HepG2 (cell line): ENCODE measurements at regions not wholly inside any gene's neighbourhood (a gene's known extent, or its start where the extent isn't known, plus 50 kb on each side); places are given as distances from the start of the nearest gene placed in this dataset.

ENCODE experiments used
- ATAC-seq: fragments of 200-7000 bp; cut with Tn5 transposase; 3 replicates; pipeline ENCODE4 v1.9.1; 2020; ENCODE audit warnings: mild to moderate bottlenecking, moderate library complexity
- BruUV-seq: library from RNA; stranded (reverse); fragments of 400-500 nt; replicated peaks from 2 replicates; lab custom pipeline; 2021; lab: Mats Ljungman, UMichigan
- CTCF ChIA-PET: fragments of 300-600 bp; formaldehyde crosslinking; extraction: SDS; loops from one replicate; lab custom pipeline; 2021; ENCODE audit warnings: low total read pairs, inconsistent platforms, low intra/inter-chr PET ratio; lab: Yijun Ruan, JAX
- POLR2A ChIA-PET: fragments of 350-600 bp; sonication (Branson Sonifier 250); formaldehyde crosslinking; loops from one replicate; lab custom pipeline; 2020; ENCODE audit warnings: antibody characterized with exemption, inconsistent platforms; lab: Yijun Ruan, JAX
- DNase-seq: peaks from one replicate; pipeline ENCODE4 v3.0.0-alpha.2; 2015; ENCODE audit warnings: low spot score
- FAIRE-seq: peaks from 3 replicates; lab custom pipeline; 2011; peaks lifted over from hg19 to GRCh38; lab: Jason Lieb, UNC
- H2AFZ ChIP-seq: one replicate; pipeline ENCODE4 v1.6.1; 2011; ENCODE audit warnings: low read length, inconsistent platforms
- H3K27ac ChIP-seq: fragments of 300-600 bp; 3 replicates; pipeline ENCODE4 v1.8.0; 2011; ENCODE audit warnings: mixed run types, mild to moderate bottlenecking, mixed read lengths, low read length, inconsistent platforms; ENCODE audit not compliant: insufficient read depth; ENCODE audit errors: extremely low read length
- H3K27me3 ChIP-seq, 2 experiments: fragments of 200-600 bp in 1 of 2; 2 replicates in 1 of 2; 3 replicates in 1 of 2; pipeline versions ENCODE4 v1.6.0 to v1.8.0; 2011; ENCODE audit warnings: low read length in 2 of 2, mild to moderate bottlenecking in 2 of 2, moderate library complexity in 2 of 2, inconsistent platforms in 1 of 2; ENCODE audit not compliant: insufficient read depth in 2 of 2, control insufficient read depth in 1 of 2
- H3K36me3 ChIP-seq, 2 experiments: fragments of 200-600 bp in 1 of 2; replicated peaks in 1 of 2; 2 replicates in 1 of 2; 3 replicates in 1 of 2; pipeline versions ENCODE4 v1.5.1 to v1.8.0; 2011; ENCODE audit warnings: low read length in 2 of 2, inconsistent platforms in 1 of 2; ENCODE audit not compliant: insufficient read depth in 2 of 2, control insufficient read depth in 1 of 2
- H3K4me1 ChIP-seq: 2 replicates; pipeline ENCODE4 v1.5.1; 2012; ENCODE audit warnings: low read length, inconsistent platforms; ENCODE audit not compliant: insufficient read depth
- H3K4me2 ChIP-seq: 2 replicates; pipeline ENCODE4 v1.6.0; 2011; ENCODE audit warnings: low read depth, low read length, inconsistent platforms
- H3K4me3 ChIP-seq, 3 experiments: fragments of 200-600 bp in 1 of 3; sonication (generic), shearing (Covaris generic) in 1 of 3; replicated peaks in 1 of 3; 2 replicates each; pipeline ENCODE4 v1.5.1; 2011 to 2016; ENCODE audit warnings: low read length in 3 of 3, inconsistent platforms in 2 of 3, low read depth in 2 of 3, mild to moderate bottlenecking in 2 of 3, control low read depth in 1 of 3, mixed read lengths in 1 of 3; ENCODE audit not compliant: insufficient read depth in 1 of 3
- H3K79me2 ChIP-seq: one replicate; pipeline ENCODE4 v1.6.1; 2011; ENCODE audit warnings: low read length, inconsistent platforms; ENCODE audit not compliant: insufficient read depth
- H3K9ac ChIP-seq: 2 replicates; pipeline ENCODE4 v1.6.0; 2011; ENCODE audit warnings: mild to moderate bottlenecking, low read depth, low read length, inconsistent platforms; ENCODE audit not compliant: insufficient read depth
- H3K9me3 ChIP-seq: 2 replicates; pipeline ENCODE4 v1.5.1; 2012; ENCODE audit warnings: mild to moderate bottlenecking, low read length
- H4K20me1 ChIP-seq: 2 replicates; pipeline ENCODE4 v1.6.0; 2011; ENCODE audit warnings: inconsistent platforms, mild to moderate bottlenecking, low read length, moderate library complexity; ENCODE audit not compliant: insufficient read depth
- CEBPB ChIP-seq: IDR thresholded peaks from 2 replicates; pipeline ENCODE4 v1.6.1; 2011; ENCODE audit warnings: low read depth, low read length, improper control_type of control experiment, borderline replicate concordance
- MAFF ChIP-seq: IDR thresholded peaks from 2 replicates; pipeline ENCODE4 v1.6.1; 2011; ENCODE audit warnings: low read depth, low read length, improper control_type of control experiment
- MAFK ChIP-seq, 2 experiments: IDR thresholded peaks in 1 of 2; conservative IDR thresholded peaks in 1 of 2; 2 replicates each; pipeline ENCODE4 v1.6.1; 2011; ENCODE audit warnings: improper control_type of control experiment in 2 of 2, low read length in 2 of 2
- ZFP90 ChIP-seq: sonication (generic); formaldehyde crosslinking; IDR thresholded peaks from 2 replicates; pipeline ENCODE4 v1.8.0; 2022; ENCODE audit warnings: missing genetic modification reagents, mild to moderate bottlenecking, inconsistent platforms, borderline replicate concordance
- ZNF124 ChIP-seq: sonication (generic); formaldehyde crosslinking; IDR thresholded peaks from 2 replicates; pipeline ENCODE4 v1.4.0; 2020; ENCODE audit warnings: missing genetic modification reagents
- WGBS: methylation state at CpG from one replicate; pipeline ENCODE4 v1.1.6; 2017; ENCODE audit warnings: low lambda C conversion rate; 5-methylcytosine and 5-hydroxymethylcytosine counted together
- in situ Hi-C: cut with HindIII; loops from 2 replicates; pipeline ENCODE4 v1.10.0; 2017; ENCODE audit warnings: low pct_unique_long_range_greater_than_20kb; ENCODE audit not compliant: extremely low pct_ligation_motif_present
- intact Hi-C: fragments of 100-400 bp; cut with micrococcal nuclease; formaldehyde crosslinking; loops from one replicate; pipeline ENCODE4 v1.10.0; 2022; ENCODE audit not compliant: unreplicated experiment
- TF ChIP-seq, protein P1 (sequence below): sonication (generic); formaldehyde crosslinking; IDR thresholded peaks from 2 replicates; pipeline ENCODE4 v1.4.0; 2020; ENCODE audit warnings: missing genetic modification reagents
- TF ChIP-seq, protein P2 (sequence below): sonication (generic); formaldehyde crosslinking; IDR thresholded peaks from 2 replicates; pipeline ENCODE4 v1.4.0; 2020; ENCODE audit warnings: missing genetic modification reagents, mild to moderate bottlenecking, borderline replicate concordance

DNA sequence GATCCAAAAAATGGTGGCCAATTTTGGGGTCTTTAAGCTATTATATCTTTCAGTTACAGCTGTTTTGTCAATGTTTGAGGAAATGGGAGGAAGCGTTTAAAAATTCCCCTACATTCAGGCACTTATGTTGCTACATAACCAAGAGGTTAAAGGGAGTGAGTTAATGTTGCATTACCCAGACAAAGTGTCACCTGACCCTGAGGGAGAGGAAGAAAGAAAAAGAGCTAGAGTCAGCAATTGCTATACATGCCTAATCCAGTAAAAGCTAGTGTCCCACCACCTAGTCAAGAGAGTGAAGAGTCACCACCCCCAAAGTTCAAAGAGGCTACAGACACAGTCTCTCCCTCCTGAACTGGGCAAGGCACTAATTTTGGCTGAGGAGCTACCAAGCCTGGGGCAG, 69.5 kb upstream of the ZNF92 start:
- no peak for DNase-seq
- TF ChIP-seq, protein P1, sequence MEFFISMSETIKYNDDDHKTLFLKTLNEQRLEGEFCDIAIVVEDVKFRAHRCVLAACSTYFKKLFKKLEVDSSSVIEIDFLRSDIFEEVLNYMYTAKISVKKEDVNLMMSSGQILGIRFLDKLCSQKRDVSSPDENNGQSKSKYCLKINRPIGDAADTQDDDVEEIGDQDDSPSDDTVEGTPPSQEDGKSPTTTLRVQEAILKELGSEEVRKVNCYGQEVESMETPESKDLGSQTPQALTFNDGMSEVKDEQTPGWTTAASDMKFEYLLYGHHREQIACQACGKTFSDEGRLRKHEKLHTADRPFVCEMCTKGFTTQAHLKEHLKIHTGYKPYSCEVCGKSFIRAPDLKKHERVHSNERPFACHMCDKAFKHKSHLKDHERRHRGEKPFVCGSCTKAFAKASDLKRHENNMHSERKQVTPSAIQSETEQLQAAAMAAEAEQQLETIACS = no peak
- TF ChIP-seq MAFK (conservative IDR thresholded peaks at IDR 0.05 in 1 of 2, IDR thresholded peaks at IDR 0.05 in 1 of 2; ENCODE audit: low read length in 2 of 2) (peak; percentile 48 to 80; a peak in 3 of 4 replicates), MAFF (peak; percentile 32; the same call in 1 of the 2 replicates), ZFP90 (CRISPR knock-in tag) (no peak)
- ChIA-PET CTCF (no interaction called here), POLR2A (no interaction called here)
- H3K4me1 ChIP-seq = no peaks in the 10 kb centered on the region
- no peak for FAIRE-seq
- H3K27me3 ChIP-seq = no peaks in the 10 kb centered on the region
- no peak for ATAC-seq
- no peak overlapping the region for H3K4me3 ChIP-seq
- H3K9ac ChIP-seq = no peak overlapping the region
- H3K4me2 ChIP-seq = no peak overlapping the region
- no peaks in the 10 kb centered on the region for H3K9me3 ChIP-seq
- no peaks in the 10 kb centered on the region for H3K79me2 ChIP-seq
- intact Hi-C loops (no loop called here), in situ Hi-C loops (loop anchor here (5.0 kb wide), 1 partner anchor 82 kb away; no protein-coding TSS in a partner anchor)
- WGBS = 85% methylated on average over 1 of the region's 1 CpG
- H4K20me1 ChIP-seq = no peaks in the 10 kb centered on the region
- H2AFZ ChIP-seq = no peak overlapping the region
- no peak overlapping the region for H3K27ac ChIP-seq
- no peaks in the 10 kb centered on the region; a peak in 1 of 5 replicates for H3K36me3 ChIP-seq
- BruUV-seq = no TSS peak

DNA sequence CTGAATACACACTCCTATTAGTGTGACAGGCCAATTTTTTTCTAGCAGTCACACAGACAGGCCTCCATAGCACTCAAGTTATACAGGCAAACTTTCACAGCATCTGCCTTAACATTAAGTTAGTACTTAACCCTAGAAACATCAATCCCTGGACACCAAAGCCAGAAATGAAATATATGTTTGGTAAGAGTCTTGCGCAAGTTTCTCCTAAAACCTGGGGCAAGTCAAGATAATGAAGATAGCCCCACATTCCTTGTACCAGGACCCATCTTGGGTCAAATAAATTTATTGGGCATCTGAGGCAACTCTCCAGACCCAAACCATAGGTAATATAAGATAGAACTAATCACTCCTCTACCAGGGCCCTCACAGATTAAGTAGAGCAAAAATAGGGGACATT, 70.8 kb upstream of the ZNF92 start:
- WGBS = 100% methylated on average over 1 of the region's 1 CpG
- no peak overlapping the region for H3K4me2 ChIP-seq
- H3K27me3 ChIP-seq = no peaks in the 10 kb centered on the region
- H3K4me3 ChIP-seq = no peak overlapping the region
- ATAC-seq (no peak), FAIRE-seq (no peak), DNase-seq (no peak)
- no TSS peak for BruUV-seq
- H3K9me3 ChIP-seq = no peaks in the 10 kb centered on the region
- H3K27ac ChIP-seq = no peak overlapping the region
- no peaks in the 10 kb centered on the region for H3K36me3 ChIP-seq
- in situ Hi-C loops (loop anchor here (5.0 kb wide), 1 partner anchor 81 kb away; no protein-coding TSS in a partner anchor), intact Hi-C loops (no loop called here)
- ChIA-PET CTCF (no interaction called here), POLR2A (no interaction called here)
- H4K20me1 ChIP-seq = no peaks in the 10 kb centered on the region
- no peaks in the 10 kb centered on the region for H3K4me1 ChIP-seq
- TF ChIP-seq CEBPB = peak; percentile 67
- no peak for TF ChIP-seq ZNF124 (CRISPR knock-in tag)
- TF ChIP-seq, protein P2, sequence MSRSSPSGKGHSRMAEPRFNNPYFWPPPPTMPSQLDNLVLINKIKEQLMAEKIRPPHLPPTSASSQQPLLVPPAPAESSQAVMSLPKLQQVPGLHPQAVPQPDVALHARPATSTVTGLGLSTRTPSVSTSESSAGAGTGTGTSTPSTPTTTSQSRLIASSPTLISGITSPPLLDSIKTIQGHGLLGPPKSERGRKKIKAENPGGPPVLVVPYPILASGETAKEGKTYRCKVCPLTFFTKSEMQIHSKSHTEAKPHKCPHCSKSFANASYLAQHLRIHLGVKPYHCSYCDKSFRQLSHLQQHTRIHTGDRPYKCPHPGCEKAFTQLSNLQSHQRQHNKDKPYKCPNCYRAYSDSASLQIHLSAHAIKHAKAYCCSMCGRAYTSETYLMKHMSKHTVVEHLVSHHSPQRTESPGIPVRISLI (CRISPR knock-in tag) = no peak
- no peak overlapping the region for H3K9ac ChIP-seq
- H2AFZ ChIP-seq = no peak overlapping the region
- no peaks in the 10 kb centered on the region for H3K79me2 ChIP-seq
